GM12872 (cell line): ENCODE measurements at regions not wholly inside any gene's neighbourhood (a gene's known extent, or its start where the extent isn't known, plus 50 kb on each side); places are given as distances from the start of the nearest gene placed in this dataset.

ENCODE experiments used
- TF ChIP-seq, protein P1 (sequence below): IDR thresholded peaks from 3 replicates; pipeline ENCODE4 v1.5.1; 2011; ENCODE audit warnings: low read depth, mild to moderate bottlenecking, low read length, moderate library complexity; ENCODE audit not compliant: insufficient read depth

- TF ChIP-seq, protein P1, sequence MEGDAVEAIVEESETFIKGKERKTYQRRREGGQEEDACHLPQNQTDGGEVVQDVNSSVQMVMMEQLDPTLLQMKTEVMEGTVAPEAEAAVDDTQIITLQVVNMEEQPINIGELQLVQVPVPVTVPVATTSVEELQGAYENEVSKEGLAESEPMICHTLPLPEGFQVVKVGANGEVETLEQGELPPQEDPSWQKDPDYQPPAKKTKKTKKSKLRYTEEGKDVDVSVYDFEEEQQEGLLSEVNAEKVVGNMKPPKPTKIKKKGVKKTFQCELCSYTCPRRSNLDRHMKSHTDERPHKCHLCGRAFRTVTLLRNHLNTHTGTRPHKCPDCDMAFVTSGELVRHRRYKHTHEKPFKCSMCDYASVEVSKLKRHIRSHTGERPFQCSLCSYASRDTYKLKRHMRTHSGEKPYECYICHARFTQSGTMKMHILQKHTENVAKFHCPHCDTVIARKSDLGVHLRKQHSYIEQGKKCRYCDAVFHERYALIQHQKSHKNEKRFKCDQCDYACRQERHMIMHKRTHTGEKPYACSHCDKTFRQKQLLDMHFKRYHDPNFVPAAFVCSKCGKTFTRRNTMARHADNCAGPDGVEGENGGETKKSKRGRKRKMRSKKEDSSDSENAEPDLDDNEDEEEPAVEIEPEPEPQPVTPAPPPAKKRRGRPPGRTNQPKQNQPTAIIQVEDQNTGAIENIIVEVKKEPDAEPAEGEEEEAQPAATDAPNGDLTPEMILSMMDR, result no peak
Observed at GRCh38 chr2:164306872-164307271, 314.4 kb downstream of the GRB14 start.

DNA sequence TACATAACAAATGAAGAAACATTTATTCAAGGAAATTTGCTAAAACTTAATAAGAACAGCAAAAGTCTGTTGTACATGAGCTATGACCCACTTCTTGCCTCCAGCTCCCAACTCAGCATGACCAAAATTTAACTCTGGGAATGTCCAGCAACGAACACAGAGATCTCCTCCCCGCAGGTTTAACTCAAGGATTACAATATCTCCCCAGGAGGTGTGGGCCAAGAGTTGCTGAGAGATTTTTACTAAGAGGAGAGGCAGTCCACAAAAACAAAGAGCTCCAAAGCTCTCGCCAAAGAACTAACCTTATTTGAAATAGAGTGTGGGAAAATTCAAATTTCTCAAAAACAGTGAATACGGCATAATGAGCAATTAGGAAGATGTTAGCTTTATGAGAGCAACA, 318.5 kb downstream of the GRB14 start:
- TF ChIP-seq, protein P1, result no peak

DNA sequence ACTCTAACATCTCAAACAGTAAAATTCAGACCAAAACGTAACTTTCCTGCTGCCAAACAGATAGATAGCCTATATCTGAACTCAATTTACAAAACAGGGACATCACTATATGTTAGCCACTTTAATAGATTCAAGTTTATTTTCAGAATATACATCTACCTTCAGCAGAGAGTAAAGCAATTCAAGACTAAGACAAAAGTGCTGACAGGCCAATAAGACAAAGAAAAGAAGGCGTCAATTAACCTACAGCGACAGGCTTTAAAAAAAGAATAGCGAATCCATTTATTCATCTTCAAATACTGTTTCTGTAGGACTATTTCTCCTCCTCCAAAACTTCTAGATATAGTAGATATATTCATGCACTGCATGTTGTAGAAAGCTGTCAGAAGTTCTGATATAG, 333.0 kb downstream of the GRB14 start:
- TF ChIP-seq, protein P1, result no peak

GRCh38 chr2:164287056-164287455, 334.2 kb downstream of the GRB14 start:
- TF ChIP-seq, protein P1, result no peak

DNA sequence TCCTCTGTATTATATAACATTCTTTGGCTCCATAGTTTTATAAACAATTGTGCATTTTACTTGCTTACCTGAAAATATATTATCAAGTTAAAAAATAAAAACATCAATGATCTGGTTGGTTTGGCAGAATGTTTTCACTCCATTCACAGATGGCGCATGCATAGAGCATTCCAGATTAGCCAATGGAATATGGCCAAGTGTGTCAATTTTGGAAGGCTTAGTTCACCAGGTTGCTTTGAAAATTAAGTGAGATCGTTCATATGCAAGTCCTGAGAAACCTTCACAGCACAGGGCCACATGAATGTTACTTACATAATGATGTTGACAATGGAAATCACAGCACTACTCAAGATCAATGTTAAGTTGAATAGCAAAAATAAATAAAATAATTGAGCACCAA, 335.7 kb downstream of the GRB14 start:
- TF ChIP-seq, protein P1, result no peak

DNA sequence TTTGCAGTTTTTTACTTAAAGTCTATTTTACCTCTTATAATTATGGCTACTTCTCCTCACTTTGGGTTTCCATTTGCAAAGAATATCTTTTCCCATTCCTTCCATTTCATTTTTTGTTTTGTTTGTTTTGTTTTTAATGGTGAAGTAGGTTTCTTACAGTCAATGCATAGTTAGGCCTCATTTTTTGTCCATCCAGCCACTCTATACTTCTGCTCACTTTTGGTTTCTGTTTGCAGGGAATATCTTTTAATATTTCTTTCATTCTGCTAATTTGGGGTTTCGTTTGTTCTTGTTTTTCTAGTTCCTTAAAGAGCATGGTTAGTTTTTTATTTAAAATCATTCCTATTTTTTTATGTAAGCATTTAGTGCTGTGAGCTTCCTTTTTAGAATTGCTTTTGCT, 339.4 kb downstream of the GRB14 start:
- TF ChIP-seq, protein P1, result no peak

DNA sequence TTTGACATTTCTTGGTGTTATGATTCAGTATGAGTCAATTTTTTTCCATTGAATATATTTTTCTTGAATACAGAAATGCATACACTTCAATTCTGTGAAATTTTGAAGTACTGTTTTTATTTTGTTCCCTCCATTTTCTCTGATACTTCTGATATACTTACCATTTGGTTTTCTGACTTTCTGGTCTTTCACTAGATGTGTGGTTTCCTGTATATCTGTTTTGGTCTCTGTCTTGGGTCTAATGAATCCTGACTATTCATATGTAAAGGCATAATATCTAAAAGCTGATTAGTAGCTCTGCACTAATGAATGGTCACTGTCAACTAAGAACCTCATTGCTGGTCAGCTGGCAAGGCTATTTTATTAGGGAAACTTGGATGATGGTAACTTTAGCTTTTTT, 345.6 kb downstream of the GRB14 start:
- TF ChIP-seq, protein P1, result no peak

DNA sequence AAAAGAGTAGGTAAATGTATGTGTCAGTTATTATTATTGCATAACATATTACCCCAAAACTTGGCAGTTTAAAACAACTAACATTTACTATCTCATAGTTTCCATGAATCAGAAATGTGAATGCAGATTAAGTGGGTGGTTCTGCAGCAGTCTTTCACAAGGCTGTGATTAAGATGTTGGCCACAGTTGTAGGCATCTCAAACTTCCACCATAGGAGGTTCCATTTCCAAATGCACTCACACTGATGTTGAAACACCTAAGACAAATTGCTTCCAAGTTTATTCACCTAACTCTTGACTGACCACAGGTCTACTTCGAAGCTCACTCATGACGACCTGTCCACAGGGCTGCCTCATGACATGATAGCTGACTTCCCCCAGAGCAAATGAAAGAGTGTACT, 360.8 kb downstream of the GRB14 start:
- TF ChIP-seq, protein P1, result no peak
